Activated CD4-positive, alpha-beta T cell treated with anti-CD3 and anti-CD28 coated beads, Interleukin-2, amount 50 U/mL, for 48 hours (primary cell): ENCODE measurements at regions not wholly inside any gene's neighbourhood (a gene's known extent, or its start where the extent isn't known, plus 50 kb on each side); places are given as distances from the start of the nearest gene placed in this dataset.

Experiments used
- DNase-seq, 2 experiments: peaks; one replicate each; pipeline ENCODE4 v3.0.0-alpha.2; 2020

DNA sequence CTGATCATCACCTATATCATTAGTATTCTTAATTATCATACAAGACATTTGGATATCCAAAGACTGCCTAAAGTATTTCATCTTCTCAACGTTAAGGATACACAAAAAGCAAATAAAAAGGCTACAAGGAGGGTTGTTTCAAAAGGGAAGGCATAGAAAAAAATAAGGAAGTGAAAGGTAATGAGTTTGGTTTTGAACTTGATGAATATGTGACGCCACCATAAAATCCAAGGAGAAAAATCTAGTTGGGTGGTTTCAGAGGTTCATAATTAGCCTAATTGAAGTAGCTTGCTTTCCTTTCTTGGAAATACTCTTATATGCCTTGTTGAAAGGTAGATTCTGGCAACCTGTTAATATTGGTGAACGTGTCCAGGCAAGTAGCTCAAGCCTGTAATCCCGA lies 96.1 kb upstream of the SGCD start:
- DNase-seq: no peak

DNA sequence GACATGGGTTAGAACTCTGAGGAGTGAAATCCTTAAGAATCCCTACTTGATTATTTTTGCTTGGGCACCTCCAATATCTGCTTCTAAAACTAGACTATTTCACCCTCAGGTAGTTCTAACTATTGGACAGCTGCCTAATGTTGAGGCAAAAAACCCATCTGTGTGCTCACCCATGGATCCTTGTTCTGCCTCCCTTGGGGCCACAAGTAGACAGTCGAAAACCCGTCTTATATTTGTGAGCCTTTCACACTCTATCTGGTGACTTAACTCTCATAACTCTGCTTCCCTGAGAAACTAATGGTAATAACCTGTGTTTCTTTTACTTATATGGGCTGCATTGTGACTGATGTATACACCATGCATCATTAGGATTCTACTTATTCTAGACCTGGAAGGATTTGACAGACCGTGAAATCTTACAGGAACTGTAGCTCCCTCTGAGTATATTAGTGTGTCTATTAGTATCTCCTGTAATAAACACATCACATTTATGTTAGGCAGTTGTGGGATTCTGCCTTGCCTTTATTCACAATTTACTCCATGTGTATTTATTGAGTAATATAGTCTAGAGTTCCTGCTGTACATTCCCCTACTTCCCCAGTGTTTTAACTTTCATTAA lies 94.6 kb upstream of the SGCD start:
- no peak for DNase-seq

DNA sequence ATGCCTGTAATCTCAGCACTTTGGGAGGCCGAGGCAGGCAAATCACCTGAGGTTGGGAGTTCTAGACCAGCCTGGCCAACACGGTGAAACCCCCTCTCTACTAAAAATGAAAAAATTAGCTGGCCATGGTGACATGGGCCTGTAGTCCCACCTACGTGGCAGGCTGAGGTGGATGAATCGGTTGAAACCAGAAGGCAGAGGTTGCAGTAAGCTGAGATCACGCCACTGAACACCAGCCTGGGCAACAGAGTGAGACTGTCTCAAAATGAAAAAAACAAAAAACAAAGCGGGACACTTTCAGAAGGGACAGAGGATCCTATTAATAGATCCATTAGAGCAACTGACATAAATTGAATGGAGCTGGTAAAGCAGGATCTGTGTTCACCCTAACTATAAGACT lies 89.6 kb upstream of the SGCD start:
- DNase-seq: no peak

DNA sequence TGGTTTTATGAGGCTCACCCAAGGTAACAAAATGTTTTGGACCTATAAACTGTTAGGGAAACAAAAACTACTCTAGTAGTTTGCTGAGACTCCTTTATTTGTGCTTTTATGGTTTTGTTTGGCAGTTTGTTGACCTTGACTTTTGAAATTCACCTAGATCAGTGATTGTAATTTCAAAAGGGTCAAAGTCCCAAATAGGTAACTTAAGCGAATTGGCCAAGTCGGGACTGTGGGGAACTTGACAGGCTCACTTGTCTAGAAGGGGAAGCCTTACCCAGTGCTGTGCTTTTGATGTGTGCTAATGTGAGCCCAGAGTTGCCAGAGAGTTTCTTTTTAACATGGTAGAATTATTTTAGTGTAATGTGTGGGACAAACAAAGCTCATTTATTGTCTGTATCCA lies 87.2 kb upstream of the SGCD start:
- no peak for DNase-seq

DNA sequence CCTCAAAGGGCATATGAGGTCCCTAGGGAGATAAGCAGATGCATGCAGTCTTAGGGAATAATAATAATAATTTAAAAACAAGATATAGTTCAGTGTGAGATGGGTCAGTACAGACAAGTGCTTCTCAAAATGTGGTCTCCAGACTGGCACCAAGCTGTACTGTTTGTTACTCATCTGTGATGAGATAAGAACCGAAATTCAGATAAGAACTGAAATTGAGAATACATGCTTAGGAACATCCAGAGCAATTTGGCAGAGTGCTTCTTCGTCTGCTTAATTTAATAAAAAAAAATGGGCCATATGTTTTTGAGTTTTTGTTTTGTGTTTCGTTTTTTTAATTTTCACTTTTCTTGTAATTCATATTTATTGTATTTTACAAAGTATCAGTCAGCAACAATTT lies 86.5 kb upstream of the SGCD start:
- DNase-seq: no peak

DNA sequence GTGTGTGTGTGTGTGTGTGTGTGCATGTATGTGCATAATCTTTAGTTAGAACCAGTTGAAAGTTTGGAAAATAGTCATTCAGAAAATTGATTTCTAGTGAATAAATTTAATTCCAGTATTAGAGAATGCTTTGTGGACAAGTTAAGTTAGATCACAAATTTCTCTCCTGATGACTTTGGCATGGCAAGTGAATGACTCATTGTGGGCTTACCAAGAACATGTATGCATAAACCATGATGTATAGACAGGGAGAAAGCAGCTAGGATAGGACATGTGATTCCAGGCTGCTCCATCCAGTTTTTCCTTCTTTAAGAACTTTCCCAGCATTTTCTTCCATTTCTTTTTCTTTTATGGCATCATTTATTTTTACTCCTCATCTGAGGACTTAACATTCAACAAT lies 85.7 kb upstream of the SGCD start:
- DNase-seq: no peak

DNA sequence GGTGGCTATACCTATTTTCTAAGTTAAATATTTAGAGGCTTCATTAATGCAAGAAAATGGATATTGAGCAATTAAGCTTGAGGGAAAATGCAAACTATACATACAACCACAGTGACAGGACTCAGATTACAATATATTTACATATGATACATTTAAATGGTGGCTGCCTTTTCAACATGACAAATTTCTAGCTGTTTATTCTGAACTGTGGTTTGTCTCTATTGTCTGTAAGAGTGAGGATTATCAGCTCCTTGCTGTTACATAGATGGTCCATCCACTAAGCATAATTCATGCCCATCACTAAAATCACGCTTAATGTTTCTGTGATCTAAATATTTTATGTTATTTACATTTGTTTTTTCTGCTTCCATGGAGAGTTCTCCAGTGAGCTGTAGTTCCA lies 81.1 kb upstream of the SGCD start:
- no peak for DNase-seq

DNA sequence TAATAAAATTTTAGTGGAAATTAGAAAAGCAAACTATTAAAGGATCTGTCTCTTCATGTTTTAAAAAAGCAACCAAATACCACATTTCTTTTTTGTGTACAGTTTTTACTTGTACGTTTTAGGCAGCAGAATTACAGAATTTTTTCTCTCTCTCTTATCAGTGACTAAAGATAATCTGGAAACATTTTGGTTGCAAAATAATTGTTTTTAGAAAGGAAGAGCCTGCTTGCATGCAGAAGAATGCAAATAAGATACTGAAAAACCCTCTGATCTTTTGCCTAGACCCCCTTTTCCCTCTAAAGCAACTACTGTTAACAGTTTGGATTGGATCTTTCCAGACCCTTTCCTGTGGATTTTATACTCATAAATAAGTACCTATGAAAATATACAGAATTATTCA lies 75.9 kb upstream of the SGCD start:
- no peak for DNase-seq

DNA sequence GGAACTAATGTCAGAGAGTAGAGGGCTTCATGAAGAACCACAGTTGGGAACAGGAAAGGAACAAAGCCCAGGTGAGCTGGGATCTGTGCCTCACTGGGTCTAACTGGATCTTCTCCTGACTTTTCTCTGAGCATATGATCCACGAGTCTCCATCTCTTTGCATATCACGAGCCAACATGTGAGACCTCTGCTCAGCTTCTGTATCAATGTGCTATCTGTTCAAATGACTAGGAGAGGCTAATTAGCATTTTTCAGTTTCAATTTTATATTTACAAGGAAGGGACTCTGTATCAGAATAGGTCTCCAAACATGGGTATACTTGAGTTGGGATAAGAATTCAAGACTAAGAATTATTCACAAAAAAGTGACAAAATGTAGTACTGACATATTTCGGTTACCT lies 73.8 kb upstream of the SGCD start:
- DNase-seq: no peak

DNA sequence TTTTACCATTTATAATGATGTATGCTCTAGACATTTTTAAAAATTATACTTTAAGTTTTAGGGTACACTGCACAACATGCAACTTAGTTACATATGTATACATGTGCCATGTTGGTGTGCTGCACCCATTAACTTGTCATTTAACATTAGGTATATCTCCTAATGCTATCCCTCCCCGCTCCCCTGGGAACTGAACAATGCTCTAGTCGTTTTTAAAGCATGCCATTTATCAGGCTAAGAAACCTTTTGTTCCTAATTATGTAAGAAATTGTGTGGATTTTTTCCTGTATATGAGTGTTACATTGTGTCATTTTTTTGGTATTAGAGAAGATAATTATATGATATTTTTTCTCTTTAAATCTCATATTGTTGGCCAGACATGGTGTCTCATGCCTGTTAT lies 72.8 kb upstream of the SGCD start:
- no peak for DNase-seq

DNA sequence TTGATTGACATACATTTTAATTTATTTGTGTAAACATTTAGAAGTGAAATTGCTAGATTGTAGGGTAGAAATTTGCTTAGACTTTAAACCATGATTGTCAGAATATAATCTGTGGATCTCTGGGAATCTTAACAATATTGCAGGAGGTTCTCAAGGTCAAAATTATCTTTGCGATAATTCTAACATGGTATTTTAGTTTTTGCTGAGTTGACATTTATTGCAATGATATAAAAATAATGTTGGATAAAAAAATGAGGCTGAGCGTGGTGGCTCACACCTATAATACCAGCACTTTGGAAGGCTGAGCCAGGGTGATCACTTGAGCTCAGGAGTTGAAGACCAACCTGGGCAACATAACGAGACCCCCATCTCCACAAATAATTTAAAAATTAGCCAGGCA lies 70.3 kb upstream of the SGCD start:
- no peak for DNase-seq

DNA sequence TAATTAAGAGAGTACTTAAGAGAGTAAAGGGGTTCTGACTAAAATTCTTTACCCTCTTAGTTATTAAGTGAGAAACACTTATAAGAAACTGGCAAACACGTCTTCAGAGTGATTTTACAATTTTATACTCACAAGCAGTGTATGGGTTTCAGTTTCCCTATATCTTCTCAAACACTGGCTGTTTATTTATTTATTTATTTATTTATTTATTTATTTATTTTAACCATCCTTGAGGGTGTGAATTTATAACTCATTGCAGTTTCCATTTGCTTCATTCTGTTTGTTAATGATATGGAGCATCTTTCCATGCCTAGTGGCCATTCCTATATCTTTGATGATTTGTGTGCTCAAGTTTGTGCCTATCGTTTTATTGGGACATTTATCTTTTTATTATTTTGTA lies 68.0 kb upstream of the SGCD start:
- DNase-seq: no peak

DNA sequence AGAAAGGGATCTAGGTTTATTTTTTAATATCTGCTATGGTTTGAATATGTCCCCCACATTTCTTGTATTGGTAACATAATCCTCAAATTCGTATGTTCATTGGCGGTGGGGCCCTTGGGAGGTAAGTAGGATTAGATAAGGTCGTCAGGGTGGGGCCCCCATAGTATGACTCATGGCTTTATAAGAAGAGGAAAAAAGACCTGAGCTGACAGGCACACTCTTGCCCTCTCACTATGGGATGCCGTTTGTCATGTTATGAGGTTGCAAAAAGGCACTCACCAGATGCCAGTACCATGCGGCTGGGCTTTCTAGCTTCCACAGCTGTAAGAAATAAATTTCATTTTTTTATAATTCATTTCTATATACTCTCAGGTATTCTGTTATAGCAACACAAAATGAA lies 67.3 kb upstream of the SGCD start:
- no peak for DNase-seq

DNA sequence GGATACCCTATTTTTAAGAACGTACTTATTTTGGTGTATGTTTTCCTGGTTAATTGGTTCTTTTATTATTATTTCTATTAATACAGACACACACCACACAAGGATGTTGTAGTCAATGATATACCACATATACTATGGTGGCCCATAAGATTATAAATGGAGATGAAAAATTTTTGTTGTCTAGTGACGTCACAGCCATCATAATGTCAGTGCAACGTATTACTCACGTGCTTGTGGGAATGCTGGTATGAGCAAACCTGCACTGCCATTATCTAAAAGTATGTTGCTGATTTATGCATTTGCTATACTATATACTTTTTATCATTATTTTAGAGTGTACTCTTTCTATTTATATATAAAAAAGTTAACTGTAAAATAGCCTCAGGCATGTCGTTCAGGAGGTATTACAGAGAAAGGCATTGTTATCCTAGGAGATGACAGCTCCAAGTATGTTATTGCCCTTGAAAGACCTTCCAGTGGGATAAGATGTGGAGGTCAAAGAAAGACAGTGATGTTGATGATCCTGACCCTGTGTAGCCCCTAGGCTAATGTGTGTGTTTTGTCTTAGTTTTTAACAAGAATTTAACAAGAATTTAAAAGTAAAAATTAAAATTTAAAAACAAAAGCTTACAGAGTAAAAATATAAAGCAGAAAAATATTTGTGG lies 65.6 kb upstream of the SGCD start:
- no peak for DNase-seq

DNA sequence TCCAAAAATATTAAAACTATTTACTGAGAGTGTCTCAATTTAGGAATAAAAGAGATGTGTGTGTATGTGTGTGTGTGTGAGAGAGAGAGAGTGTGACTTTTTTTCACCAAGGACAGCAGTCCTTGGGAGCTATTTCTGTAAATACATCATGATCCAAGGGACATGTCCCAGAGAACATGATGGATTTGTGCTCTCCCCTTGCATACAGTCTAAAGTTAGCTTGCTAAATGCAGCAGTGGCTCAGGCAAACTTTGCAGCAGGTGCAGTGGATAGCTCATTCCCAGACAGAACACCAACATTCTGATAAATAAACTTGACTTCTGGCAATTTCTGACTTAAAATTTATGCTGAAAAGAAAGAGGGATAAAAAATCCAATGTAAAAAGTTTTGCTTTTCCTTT lies 55.4 kb upstream of the SGCD start:
- DNase-seq: no peak

DNA sequence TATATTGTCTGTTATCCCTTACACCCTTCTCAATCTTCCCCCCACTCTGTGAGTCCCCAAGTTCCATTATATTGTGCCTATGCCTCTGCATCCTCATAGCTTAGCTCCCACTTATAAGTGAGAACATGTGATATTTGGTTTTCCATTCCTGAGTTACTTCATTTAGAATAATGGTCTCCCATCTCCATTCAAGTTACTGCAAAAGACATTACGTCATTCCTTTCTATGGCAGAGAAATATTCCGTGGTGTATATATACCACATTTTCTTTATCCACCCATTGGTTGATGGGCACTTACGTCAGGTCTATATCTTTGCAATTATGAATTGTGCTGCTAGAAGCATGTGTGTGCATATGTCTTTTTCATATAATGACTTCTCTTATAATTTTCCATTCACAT lies 54.8 kb upstream of the SGCD start:
- DNase-seq: no peak

DNA sequence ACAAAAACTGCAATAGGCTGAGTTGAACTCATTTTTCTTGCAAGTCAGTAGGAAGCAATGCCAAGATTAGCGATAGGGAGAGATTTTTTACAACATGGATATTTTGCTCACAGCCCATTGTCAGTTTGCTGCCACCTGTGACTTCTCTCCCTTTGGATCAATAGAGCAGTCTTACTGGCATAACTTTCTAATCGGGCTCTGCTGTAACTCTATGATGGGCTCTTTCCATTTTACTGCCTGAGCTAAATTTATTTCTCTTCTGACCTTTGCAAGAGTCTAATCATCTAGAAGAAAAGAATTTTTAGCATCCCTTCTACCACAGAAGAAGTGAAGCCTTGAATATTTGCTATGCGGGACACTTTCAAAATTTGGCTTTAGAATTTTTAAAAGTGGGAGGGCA lies 53.6 kb upstream of the SGCD start:
- DNase-seq: no peak

DNA sequence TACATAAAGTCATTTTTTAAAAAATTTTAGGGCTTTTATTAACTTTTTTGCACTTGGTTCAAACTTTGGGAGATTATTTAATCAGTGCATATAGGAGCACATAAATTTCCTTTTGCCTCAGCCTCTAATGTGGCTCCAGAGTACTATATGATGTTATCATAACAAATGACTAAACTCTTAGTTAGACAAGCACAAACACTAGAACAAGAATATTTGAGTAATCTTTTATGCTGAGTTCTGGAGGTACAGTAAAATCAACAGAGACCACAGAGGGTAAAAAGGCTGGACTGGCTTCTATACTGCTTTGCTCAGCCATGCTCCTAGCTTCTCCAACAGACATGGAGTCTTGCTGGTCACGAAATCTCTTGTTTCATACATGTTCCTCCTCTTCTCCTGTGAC lies 52.5 kb upstream of the SGCD start:
- DNase-seq: no peak
